Epidermal melanocyte (primary cell): ENCODE measurements at regions not wholly inside any gene's neighbourhood (a gene's known extent, or its start where the extent isn't known, plus 50 kb on each side); places are given as distances from the start of the nearest gene placed in this dataset.
"Not testable (repeated sequence)": the region's sequence is repeated elsewhere in the genome, so short reads cannot be mapped to it uniquely, and the experiment has no call there.

Experiments
- DNase-seq: peaks from one replicate; pipeline ENCODE4 v3.0.0; 2011; ENCODE audit warnings: low spot score; ENCODE audit not compliant: insufficient read length

DNA sequence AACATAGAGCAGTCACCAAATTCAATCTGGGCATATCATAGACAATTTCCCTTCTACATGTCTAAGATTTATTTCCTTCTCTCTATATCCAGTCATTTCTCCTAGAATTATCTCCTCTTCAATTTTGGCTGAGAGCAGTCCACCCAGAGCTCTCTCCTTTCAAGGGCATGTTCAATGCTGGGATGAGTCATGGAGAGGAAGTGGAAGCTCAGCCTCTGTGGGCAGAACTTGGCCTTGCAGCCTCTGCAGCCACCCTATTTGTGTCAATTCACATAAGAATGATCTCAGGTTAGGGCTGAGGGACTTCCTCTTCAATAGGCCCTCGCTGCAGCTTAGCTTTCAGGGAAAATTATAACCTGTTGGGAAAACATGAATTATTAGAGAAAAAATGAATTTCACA is 560.8 kb downstream of the POM121L12 start:
- DNase-seq, result no peak

DNA sequence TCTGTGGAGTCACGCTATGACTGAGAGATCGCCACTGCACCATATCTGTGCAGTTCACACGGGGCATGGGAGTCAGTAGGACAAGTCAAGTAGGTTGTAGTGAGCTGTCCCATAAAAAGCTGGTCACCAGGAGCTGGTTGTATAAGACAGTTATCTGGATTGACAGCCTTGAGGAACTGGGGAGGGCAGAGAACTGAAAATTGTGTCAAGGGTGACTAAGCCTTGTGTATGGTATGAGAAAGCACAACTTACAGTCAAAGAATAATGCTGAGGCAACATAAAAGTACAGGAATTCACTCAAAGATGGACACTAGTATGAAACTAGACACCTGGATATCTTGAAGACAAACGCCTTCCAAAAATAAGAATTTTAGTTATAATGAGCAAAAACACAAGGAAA is 564.9 kb downstream of the POM121L12 start:
- DNase-seq, result no peak

DNA sequence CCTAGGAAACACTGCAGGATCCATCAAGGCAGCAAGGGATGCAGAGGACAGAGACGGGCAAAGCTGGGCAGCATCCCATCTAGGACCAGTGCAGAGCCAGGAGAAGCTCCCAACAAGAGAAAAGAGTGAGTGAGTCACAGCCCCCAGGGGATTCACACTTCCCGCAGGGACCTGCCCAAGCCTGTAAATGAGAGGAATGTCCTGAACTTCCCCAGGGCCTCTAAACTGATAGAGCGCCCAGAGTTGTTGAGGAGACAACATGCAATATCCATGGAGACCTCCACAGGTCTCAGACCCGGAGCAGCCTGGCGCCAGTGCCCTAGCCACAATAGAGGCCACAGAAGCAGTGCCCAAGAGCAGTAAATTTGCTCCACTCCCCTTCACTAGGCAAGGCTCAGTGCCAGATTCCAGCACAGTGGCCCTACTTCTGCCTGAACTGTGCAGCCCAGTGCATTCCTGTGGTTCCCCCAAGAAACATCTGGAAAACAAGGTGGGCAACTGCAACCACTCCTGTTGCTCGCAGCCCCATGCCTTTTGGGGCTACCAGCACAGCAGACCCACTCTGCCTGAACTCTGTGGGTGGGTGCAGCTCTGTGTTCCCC is 567.5 kb downstream of the POM121L12 start:
- DNase-seq, result no peak

DNA sequence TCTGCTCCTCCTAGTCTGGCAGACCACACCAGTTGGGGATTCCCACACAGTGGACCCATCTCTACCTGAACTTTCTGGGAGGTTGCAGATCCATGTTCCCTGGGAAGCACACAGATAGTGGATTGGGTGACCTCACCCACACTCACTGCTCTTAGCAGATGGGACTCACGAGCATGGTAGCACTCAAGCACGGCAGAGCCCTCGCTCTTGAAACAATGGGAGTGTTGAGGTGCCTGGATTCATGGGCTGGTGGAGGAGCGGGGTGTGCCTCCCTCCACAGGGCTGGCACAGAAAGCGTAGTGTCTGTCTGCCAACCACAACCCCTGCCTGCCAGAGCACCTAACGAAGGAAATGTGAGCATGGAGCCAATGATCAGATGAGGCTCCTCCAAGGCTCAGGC is 568.0 kb downstream of the POM121L12 start:
- DNase-seq, result no peak

DNA sequence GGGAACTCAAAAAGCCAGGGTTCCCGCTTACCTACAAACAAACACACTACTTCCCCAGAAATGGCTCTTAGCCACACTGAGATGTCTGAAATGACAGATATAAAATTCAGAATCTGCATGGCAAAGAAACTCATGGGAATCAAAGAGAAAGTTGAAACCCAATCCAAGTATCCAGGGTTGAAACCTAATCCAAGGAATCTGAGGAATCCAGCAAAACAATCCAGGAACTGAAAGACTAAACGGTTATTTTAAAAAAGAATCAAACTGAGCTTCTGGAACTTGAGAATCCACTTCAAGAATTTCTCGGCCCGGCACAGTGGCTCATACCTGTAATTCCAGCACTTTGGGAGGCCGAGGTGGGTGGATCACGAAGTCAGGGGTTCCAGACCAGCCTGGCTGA is 568.8 kb downstream of the POM121L12 start:
- DNase-seq, result no peak

DNA sequence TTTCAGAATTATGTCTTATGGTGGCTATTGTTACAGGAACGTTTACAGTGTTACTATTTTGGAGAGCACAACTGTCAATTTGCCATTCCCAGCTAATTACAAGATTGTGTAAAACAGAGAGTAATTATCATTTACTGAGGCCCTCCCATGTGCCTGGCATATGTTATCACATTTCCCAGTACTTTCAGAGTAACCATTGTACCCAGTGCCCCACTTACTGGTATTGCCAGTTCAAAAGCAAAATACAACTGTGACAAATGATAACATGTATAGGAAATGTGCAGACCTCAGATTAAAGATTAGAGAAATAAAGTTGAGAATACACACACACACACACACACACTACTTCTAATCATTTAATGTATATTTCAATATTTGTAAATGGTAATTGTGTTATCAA is 572.5 kb downstream of the POM121L12 start:
- DNase-seq, result no peak

DNA sequence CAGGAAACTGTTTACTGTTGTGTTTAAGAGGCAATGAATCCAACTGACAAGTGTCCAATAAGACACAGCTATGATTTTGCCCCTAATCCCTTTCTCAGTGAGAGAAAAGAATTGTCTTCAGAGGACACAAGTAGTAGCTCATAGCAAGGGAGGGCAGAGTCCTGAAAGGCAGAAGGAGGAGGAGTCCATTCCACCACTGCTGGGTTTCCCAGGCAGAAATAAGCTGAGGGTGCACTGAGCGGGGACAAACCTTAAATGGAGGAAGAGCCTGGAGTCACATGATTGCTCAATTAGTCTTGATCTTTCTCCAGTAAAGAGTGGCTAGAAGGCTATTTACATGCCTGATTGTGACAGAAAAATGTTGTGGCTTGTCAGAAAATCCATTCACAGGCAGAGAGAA is 573.8 kb downstream of the POM121L12 start:
- DNase-seq, result no peak

DNA sequence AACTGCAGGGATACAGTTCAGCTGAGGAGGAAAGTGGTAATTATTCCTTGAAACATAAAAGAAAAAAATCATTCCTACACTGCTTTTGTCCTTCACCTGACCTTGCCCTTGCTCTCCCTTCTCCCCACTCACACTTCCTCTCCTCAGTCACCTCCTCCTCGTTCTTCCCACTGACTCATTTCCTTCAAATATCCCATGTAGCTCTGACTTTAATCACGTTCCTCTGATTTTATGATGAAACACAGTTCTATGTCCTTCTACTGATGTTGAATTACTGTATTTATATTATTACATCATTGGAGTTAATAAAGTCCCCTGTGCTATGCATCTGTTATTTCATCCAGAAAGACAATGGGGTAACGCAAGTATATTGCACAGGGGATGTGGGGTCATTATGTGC is 575.6 kb downstream of the POM121L12 start:
- DNase-seq, result no peak

DNA sequence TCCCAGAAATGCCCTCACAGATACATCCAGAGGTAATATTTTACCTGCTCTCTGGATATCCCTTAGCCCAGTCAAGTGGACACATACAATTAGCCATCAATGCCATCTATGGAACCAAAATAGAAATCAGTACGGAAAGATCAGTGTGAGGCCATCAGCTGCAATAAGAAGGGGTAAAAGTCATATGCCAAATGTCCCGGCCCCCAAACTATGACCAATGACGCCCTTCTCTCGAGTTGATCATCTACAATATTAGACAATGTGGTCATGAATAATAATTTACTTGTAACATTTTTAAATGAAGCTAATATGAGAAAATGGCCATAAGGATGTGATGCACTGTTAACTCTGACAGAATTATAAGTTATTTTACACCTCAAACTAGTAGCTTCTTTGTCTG is 588.9 kb downstream of the POM121L12 start:
- DNase-seq, result no peak

DNA sequence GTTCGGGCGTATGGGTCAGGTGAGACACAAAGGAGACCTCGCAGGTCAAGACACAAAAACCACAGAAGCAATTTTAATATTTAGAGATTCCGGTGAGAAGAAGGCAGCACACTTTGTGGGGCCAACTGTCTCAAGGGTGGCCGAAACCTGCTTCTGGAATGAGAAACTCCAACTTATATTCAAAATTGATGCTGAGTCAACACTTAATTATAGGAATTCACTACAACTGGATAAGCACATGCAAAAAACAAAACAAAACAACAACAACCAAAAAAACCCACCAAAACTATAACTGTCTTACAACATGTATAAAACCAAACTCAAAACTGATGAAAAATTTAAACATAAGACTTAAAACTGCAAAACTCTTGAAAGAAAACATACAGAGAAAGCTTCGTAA is 593.3 kb downstream of the POM121L12 start:
- no peak for DNase-seq

DNA sequence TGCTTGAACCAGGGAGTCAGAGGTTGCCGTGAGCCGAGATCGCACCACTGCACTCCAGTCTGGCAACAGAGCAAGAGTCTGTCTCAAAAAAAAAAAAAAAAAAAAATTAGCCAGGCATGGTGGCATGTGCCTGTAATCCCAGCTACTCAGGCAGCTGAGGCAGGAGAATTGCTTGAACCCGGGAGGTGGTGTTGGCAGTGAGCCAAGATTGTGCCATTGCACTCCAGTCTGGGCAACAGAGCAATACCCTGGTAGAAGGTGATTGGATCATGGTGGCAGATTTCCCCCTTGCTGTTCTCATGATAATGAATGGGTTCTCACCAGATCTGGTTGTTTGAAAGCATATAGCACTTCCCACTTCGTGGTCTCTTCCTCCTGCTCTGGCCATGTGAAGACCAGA is 599.8 kb downstream of the POM121L12 start:
- not testable (repeated sequence) for DNase-seq

DNA sequence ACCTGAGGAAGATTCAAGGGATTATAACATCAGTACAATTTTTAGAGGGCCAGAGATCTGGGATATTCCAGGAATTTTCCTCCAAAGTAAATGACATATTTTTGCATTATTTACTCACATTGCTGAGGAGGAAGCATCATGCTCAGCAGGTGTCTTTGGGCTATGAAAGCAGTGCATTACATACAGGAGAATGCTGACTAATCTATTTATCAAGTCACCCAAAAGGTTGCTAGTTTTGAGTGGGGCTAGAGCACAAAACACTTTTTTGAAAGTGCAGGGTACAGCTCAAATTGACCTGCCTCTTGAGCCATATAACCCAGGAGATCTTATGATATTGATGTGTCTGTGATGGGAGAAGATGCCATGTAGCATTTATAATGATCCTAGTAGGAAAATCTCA is 603.1 kb downstream of the POM121L12 start:
- DNase-seq, result no peak

DNA sequence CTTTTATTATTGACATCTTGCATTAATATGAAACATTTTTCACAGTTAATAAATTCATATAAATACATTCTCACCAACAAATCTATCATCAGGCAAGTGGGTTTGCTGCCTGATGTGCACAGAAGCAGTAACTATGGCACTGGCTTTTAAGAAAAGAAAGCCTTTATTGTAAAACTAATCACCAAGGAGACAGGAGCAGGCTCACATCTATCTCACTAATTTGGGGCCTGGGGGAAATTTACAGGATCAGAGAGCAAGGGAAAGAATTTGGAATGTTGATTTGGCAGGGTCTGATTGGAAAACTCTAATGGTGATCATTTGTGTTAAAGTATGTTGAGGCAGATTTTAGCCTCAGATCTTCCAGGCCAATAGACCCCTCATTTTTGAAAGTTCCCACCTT is 605.7 kb downstream of the POM121L12 start:
- DNase-seq, result no peak

DNA sequence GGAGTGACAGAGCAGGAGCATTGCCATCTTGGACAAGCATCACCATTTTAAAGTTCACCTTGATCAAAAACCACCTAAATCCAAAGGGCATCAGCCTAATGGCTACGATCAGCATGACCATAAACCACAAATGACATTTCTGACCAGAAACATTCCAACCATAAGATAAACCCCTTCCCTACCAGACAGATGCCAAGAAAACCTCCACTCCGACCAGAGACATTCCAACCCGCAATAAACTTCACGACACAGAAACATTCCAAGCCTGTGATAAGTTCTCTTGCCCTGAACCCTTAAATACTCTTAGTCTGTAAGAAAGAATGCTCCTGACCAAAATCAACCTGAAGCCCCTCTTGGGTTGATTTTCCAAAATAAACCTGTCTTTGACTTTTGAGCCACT is 606.9 kb downstream of the POM121L12 start:
- DNase-seq, result no peak

DNA sequence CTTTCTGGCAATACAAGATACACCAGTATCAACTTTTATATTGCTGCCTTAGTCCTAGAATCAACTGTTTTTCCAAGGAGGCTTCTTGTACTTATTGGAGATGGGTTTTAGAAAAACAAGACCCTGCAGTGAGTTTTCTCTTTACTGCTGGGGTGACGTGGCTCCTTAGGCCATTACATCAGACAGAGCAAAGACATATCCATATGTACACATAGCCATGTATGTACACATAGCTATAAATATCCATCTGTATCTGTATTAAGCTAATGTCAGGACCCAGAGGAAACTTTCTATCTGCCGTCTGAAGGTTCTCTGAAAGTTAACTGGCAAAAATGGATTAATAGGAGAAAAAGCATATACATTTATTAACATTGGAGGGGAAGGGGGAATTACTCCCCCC is 607.4 kb downstream of the POM121L12 start:
- DNase-seq, result no peak

DNA sequence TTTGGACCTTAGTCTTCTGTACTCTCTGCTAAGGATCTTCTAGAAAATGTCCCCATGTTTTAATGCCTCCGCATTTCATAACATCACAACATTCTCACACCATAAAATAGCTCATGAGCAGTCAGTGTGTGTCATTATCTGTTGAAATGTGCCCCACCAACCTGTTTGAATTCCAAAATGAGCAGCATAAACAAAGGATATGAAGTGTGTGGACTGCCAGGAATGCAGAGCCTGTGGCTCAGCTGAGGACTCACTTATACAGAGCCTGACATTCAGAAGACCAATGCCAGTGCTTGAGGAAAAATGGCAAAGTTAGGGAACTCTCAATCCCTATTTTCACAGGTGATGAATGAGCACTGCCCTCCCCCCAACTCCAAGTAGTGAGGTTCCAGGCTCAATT is 621.4 kb downstream of the POM121L12 start:
- DNase-seq, result no peak

DNA sequence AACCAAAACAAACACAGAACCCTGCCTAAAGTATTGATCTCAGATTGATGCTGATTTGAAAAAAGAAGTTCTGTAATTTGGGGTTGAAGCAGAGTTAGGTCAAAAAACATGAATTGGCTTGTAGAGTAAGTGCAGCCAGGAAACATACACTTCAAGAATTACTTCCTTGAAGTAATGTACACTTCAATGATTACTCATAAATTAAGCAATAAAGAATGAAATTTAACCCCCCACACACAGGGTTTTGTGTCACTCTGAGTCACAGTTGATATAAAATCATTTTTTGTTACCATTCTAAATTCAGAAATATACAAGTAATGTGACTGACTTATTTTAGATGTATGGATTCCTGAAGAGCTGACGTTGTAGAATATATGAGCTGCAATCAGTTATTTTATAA is 622.2 kb downstream of the POM121L12 start:
- no peak for DNase-seq

DNA sequence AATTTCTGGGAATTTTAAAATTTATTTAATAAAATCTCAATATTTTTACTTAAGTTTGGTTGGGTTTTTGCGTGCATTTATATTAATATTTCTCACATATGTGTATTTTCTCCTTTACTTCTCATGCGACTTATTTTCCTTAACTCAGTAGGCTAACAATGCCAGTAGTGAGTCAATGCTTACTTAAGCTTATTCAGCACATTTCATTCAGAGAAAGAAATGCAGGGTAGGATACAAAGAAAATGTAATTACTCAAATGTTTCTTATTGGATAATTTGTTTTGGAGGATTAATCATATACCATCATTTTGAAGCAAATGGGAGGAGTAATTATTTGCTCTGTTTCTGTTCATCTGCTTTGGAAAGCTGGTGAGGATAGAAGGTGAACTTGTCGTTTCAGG is 623.5 kb downstream of the POM121L12 start:
- DNase-seq, result no peak

DNA sequence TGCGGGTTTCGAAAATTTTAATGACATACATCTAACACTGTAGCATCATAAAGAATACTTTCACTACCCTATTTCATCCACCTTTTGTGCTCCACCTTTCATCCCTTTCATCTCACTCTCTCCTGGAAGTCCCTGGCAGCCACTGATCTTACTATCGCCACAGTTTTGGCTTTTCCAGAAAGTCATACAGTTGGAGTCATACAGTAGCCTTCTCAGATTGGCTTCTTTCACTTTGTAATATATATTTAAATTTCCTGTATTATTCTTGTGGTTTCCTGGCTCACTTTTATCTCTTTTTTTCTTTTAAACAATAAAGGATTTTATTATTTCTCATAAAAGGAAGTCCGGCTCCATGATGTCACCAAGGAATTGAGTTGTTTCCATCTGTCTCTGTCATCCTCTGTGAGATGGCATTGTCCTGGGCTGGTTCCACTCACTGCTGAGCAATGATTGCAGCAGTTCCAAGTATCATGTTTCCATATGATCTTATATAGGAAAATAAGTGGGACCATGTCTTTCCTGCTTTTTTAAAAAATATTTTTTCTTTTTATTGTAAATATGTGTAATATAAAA is 626.3 kb downstream of the POM121L12 start:
- no peak for DNase-seq

DNA sequence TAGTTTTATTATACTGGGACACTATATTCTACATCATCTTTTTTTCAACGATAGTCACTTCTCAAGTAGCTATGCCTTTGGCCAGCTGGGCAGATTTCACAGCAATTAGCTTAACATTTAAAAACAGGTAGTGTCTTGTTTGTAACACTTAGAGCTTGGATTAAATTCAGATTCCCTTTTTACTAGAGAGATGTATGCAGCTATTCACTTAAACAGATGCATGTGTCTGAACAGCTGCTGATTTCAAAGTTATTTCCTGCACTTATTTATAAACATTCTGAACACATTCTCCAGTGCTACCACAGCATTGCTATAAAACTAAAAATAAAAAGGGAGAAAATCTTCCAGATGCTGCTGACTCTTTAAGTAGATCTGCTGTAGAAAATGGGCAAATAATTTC is 637.2 kb downstream of the POM121L12 start:
- DNase-seq, result no peak

DNA sequence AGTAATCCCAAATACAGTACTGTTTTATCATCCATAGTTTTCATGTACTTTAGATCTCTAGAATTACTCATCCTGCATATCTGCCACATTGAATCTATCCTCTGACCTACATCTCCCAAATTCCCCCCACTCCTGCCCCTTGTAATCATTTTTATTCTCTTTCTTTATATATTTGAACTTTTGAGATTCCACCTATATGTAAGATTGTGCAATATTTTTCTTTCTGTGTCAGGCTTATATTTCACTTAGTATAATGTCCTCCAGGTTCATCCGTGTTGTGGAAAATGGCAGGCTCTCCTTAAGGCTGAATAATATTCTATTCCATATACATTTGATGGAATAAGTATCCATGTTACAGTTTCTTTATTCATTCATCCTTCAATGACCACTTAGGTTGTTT is 640.4 kb downstream of the POM121L12 start:
- no peak for DNase-seq

DNA sequence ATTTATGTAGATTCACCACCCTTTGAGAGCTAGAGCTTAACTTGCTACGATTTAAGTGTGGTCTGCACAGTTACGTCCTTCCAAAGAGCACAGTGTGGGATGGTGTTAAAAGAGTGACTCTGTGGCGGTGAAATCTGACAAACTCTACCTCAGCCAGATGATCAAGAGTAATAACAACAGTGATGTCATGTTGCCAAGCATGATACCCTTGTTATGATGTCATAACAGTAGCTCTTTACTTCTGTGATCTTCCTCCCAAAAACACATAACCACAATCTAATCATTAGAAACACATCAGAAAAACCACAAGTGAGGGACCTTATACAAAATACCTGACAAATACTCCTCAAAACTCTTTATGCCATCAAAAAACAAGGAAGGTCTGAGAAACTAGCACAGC is 649.3 kb downstream of the POM121L12 start:
- no peak for DNase-seq

DNA sequence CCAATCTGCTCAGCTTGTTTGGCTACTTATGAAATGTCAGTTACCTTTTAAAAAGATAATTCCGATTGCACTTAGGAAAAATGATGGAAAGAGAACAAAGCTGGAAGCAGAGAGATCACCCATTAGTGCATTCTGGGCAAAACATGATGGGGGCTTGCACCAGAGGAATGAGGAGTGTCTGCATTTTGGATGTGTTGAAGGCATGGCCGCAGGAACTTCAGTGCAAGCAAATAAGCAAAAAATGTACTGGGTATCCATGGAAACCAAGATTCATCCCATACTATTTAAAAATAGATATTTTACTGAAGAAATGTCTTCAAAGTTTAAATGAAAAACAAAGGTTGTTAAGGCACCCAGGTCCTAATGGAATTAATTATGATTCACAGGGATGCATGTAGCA is 655.0 kb downstream of the POM121L12 start:
- no peak for DNase-seq

DNA sequence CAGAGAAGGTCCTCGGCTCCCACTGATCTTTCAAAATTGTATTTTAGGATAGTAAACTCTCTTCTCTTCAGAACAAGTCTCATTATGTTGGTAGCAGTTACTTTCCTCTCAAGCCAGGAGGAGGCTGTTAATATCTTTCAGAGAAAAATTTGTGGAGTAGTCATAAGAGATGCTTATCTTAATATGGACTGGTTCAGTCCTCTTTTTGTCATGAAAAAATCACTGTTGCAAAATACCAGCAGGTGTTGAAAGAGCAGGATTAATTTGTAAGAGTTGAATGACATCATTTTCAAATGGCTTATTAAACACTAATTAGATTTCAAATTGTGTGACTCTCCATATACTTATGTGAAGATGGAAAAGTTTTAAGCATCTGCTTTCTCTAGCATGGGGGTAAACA is 662.5 kb downstream of the POM121L12 start:
- DNase-seq, result no peak
